ENCODE measurements at regions not wholly inside any gene's neighbourhood (a gene's known extent, or its start where the extent isn't known, plus 50 kb on each side); places are given as distances from the start of the nearest gene placed in this dataset.
"Not testable (repeated sequence)": the region's sequence is repeated elsewhere in the genome, so short reads cannot be mapped to it uniquely, and the experiment has no call there.

DNA sequence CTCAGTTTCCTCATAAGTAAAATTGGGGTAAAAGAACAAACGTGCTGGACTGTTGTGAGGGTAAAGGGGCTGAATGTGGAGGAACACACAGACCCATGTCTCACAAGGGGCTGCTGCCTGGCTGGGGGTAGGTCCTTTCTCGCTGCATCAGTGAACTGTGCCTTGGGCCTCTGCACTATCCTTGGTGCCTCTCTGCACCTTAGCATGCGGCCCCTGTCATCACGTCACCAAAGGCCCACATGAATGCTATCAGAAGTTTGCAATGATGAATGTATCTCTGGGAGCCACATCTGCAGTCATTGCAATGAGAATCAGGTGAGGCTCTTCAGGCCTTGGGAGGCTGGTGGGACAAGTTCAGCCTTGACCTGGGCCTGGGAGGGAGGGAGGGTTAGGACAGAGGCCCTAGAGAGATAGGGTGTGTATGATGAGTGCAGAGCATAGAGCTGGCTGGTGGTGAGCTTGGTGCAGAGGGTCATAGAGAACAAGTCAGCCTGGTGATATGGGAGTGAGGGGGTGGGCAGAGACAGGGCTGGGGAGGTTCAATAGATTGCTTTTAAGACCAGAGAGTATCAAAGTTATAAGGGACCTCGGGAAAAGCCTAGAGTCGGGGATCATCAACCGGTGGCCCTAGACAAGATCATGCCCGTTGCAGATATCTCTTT, 308.4 kb downstream of the RPS24 start:
- DNase-seq (no peak), ATAC-seq (no peak)
- no peak overlapping the region for H3K4me3 ChIP-seq
- WGBS, 2 donors: 89 to 98% methylated on average over 8 of the region's 8 CpGs
- intact Hi-C loops (cut with DNase I): no loop called here
- no peaks in the 10 kb centered on the region for H3K36me3 ChIP-seq
- no peaks in the 10 kb centered on the region for H3K27me3 ChIP-seq
- no peaks in the 10 kb centered on the region for H3K9me3 ChIP-seq
- H3K4me1 ChIP-seq: no peaks in the 10 kb centered on the region
- no peak overlapping the region for H3K27ac ChIP-seq
- TF ChIP-seq, protein P1, sequence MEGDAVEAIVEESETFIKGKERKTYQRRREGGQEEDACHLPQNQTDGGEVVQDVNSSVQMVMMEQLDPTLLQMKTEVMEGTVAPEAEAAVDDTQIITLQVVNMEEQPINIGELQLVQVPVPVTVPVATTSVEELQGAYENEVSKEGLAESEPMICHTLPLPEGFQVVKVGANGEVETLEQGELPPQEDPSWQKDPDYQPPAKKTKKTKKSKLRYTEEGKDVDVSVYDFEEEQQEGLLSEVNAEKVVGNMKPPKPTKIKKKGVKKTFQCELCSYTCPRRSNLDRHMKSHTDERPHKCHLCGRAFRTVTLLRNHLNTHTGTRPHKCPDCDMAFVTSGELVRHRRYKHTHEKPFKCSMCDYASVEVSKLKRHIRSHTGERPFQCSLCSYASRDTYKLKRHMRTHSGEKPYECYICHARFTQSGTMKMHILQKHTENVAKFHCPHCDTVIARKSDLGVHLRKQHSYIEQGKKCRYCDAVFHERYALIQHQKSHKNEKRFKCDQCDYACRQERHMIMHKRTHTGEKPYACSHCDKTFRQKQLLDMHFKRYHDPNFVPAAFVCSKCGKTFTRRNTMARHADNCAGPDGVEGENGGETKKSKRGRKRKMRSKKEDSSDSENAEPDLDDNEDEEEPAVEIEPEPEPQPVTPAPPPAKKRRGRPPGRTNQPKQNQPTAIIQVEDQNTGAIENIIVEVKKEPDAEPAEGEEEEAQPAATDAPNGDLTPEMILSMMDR (IDR thresholded peaks at IDR 0.05): no peak

DNA sequence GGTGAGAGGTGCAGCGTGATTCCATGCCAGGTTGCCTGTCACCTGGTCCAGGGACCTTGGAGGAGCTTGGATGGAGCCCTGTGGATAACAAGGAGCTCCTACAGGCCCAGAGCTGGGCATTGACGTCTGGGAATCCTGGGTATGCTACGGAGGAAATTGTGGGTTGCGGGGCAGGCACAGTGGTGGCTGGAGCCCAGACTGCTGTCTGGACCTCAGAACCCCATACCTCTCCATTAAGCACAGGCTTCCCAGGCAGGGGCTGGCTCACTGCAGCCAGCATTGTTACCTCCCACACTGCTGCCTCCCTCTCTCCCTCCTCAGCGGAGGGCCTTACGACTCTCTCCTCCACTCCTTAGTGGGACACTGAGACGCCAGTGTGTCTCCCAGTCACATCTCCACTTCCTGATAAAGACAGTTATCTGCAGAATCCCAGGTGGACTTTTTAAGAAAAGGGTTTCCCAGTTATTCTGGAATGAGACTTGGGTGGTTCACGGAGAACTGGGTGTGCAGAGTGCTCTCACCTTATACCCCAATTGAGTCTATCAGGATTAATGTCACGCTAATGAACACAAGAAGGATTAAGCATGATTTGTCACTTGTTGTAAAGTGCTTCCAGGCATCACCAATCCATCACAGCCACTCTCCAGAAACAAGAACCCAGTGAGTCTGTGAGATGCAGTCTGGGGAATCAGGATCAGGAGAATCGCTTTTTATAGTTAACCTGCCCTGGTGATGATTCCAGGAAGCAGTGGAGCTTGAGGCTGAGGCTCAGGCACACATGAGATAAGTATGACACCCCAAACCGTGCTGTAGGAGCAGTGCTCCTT, 309.4 kb downstream of the RPS24 start:
- TF ChIP-seq, protein P1 (IDR thresholded peaks at IDR 0.05): no peak
- Histone ChIP-seq H3K27ac (no peak overlapping the region), H3K4me3 (no peak overlapping the region), H3K36me3 (no peaks in the 10 kb centered on the region), H3K27me3 (no peaks in the 10 kb centered on the region), H3K4me1 (no peaks in the 10 kb centered on the region), H3K9me3 (no peaks in the 10 kb centered on the region)
- ATAC-seq (no peak), DNase-seq (no peak)
- intact Hi-C loops (cut with DNase I): no loop called here
- WGBS, 2 donors: 65 to 74% methylated on average over 11 of the region's 11 CpGs

DNA sequence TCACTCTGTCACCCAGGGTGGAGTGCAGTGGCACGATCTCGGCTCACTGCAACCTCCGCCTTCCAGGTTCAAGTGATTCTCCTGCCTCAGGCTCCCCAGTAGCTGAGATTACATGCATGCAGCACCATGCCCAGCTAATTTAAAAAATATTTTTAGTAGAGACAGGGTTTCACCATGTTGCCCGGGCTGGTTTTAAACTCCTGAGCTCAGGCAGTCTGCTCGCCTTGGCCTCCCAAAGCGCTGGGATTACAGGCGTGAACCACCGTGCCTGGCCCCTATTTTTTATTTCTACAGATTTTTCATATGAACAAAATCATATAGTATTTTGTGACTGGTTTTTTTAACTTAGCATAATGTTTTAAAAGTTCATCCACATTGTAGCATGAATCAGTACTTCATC, 310.6 kb downstream of the RPS24 start:
- H3K27me3 ChIP-seq; H3K36me3 ChIP-seq; H3K9me3 ChIP-seq; ATAC-seq; H3K4me3 ChIP-seq; H3K27ac ChIP-seq; DNase-seq; intact Hi-C loops (cut with DNase I): not testable (repeated sequence)
- H3K4me1 ChIP-seq: peaks cover 0 to 11% (median 0%) of the 10 kb centered on the region in 9 donors
- WGBS, 2 donors: 91 to 97% methylated on average over 8 of the region's 8 CpGs

DNA sequence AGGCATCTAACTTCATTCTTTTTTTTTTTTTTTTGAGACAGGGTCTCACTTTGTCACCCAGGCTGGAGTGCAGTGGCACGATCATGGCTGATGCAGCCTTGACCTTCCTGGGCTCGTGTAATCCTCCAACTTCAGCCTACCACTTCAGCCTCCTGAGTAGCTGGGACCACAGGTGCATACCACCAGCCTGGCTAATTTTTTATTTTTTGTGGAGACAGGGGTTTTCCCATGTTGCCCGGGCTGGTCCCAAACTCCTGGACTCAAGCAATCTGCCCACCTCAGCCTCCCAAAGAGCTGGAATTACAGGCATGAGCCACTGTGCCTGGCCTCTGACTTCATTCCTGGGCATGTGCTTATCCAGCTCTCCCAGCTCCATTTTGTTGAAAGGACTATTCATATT, 311.9 kb downstream of the RPS24 start:
- H3K4me1 ChIP-seq: peaks cover 0 to 11% (median 0%) of the 10 kb centered on the region in 9 donors
- DNase-seq; H3K27me3 ChIP-seq; H3K4me3 ChIP-seq; ATAC-seq; H3K9me3 ChIP-seq; H3K36me3 ChIP-seq; intact Hi-C loops (cut with DNase I); H3K27ac ChIP-seq: not testable (repeated sequence)
- WGBS, 2 donors: 73 to 96% methylated on average over 3 of the region's 3 CpGs

DNA sequence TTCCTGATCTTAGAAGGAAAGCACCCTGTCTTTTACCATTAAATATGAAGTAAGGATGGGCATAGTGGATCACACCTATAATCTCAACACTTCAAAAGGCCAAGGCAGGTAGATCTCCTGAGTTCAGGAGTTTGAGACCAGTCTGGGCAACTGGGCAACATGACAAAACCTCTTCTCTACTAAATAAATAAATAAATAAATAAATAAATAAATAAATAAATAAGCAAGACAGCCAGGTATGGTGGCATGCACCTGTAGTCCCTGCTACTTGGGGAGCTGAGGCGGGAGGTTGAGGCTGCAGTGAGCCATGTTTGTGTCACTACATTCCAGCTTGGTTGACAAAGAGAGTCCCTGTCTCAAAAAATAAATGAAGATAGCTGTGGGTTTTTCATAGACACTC, 313.1 kb downstream of the RPS24 start:
- Histone ChIP-seq H3K9me3 (no peaks in the 10 kb centered on the region), H3K27ac (no peak overlapping the region), H3K36me3 (no peaks in the 10 kb centered on the region), H3K27me3 (peaks cover 0 to 4% (median 0%) of the 10 kb centered on the region in 7 donors), H3K4me3 (no peak overlapping the region), H3K4me1 (peaks cover 0 to 11% (median 0%) of the 10 kb centered on the region in 9 donors)
- intact Hi-C loops (cut with DNase I): no loop called here
- TF ChIP-seq, protein P1 (IDR thresholded peaks at IDR 0.05): no peak
- no peak for DNase-seq
- 95 to 98% methylated on average over 1 of the region's 1 CpG for WGBS, 2 donors
- ATAC-seq: no peak
